ENCODE measurements at regions not wholly inside any gene's neighbourhood (a gene's known extent, or its start where the extent isn't known, plus 50 kb on each side); places are given as distances from the start of the nearest gene placed in this dataset.

- Histone ChIP-seq H3K4me1 (no peaks in the 10 kb centered on the region), H3K27me3 (no peaks in the 10 kb centered on the region), H3K27ac (no peak overlapping the region), H3K9me3 (no peaks in the 10 kb centered on the region), H3K36me3 (no peaks in the 10 kb centered on the region), H3K4me3 (no peak overlapping the region)
- TF ChIP-seq POLR2AphosphoS5 (IDR thresholded peaks at IDR 0.05) (no peak), POLR2A (IDR thresholded peaks at IDR 0.05) (no peak), CTCF (IDR thresholded peaks at IDR 0.05) (no peak)
- DNase-seq (ENCODE audit: low spot score in 2 of 2): no peak
- intact Hi-C loops (cut with DNase I; ENCODE audit: low total_unique reads): loop anchor here (10.0 kb wide), 1 partner anchor 209 kb away; no protein-coding TSS in a partner anchor
These were observed 54.4 kb upstream of the GRIP1 start for GRCh38 chr12:66733321-66733720.

- no peak for DNase-seq (ENCODE audit: low spot score in 2 of 2)
- no peaks in the 10 kb centered on the region for H3K27me3 ChIP-seq
- no peak overlapping the region for H3K27ac ChIP-seq
- TF ChIP-seq POLR2AphosphoS5 (IDR thresholded peaks at IDR 0.05) (no peak), CTCF (IDR thresholded peaks at IDR 0.05) (no peak), POLR2A (IDR thresholded peaks at IDR 0.05) (no peak)
- no peak overlapping the region for H3K4me3 ChIP-seq
- H3K4me1 ChIP-seq: no peaks in the 10 kb centered on the region
- no peaks in the 10 kb centered on the region for H3K36me3 ChIP-seq
- intact Hi-C loops (cut with DNase I; ENCODE audit: low total_unique reads): loop anchor here (10.0 kb wide), 1 partner anchor 209 kb away; no protein-coding TSS in a partner anchor
- H3K9me3 ChIP-seq: no peaks in the 10 kb centered on the region
These were observed 55.0 kb upstream of the GRIP1 start for GRCh38 chr12:66733839-66734238.

- intact Hi-C loops (cut with DNase I; ENCODE audit: low total_unique reads): loop anchor here (10.0 kb wide), 1 partner anchor 210 kb away; no protein-coding TSS in a partner anchor
- H3K36me3 ChIP-seq: no peaks in the 10 kb centered on the region
- no peak for TF ChIP-seq CTCF (IDR thresholded peaks at IDR 0.05)
- no peak for TF ChIP-seq POLR2A (IDR thresholded peaks at IDR 0.05)
- TF ChIP-seq POLR2AphosphoS5 (IDR thresholded peaks at IDR 0.05): no peak
- no peak overlapping the region for H3K4me3 ChIP-seq
- no peak overlapping the region for H3K27ac ChIP-seq
- no peaks in the 10 kb centered on the region for H3K27me3 ChIP-seq
- no peaks in the 10 kb centered on the region for H3K9me3 ChIP-seq
- DNase-seq (ENCODE audit: low spot score in 2 of 2): no peak
- H3K4me1 ChIP-seq: no peaks in the 10 kb centered on the region
These were observed 56.4 kb upstream of the GRIP1 start for GRCh38 chr12:66735275-66735674.

GRCh38 chr12:66736931-66737330 lies 58.1 kb upstream of the GRIP1 start:
- DNase-seq (ENCODE audit: low spot score in 2 of 2): no peak
- Histone ChIP-seq H3K4me3 (no peak overlapping the region), H3K27me3 (no peaks in the 10 kb centered on the region), H3K9me3 (no peaks in the 10 kb centered on the region), H3K4me1 (no peaks in the 10 kb centered on the region), H3K27ac (no peak overlapping the region), H3K36me3 (no peaks in the 10 kb centered on the region)
- TF ChIP-seq POLR2A (IDR thresholded peaks at IDR 0.05) (no peak), POLR2AphosphoS5 (IDR thresholded peaks at IDR 0.05) (no peak), CTCF (IDR thresholded peaks at IDR 0.05) (no peak)
- intact Hi-C loops (cut with DNase I; ENCODE audit: low total_unique reads): loop anchor here (10.0 kb wide), 1 partner anchor 212 kb away; no protein-coding TSS in a partner anchor

- intact Hi-C loops (cut with DNase I; ENCODE audit: low total_unique reads): loop anchor here (10.0 kb wide), 1 partner anchor 214 kb away; no protein-coding TSS in a partner anchor
- Histone ChIP-seq H3K27me3 (no peaks in the 10 kb centered on the region), H3K4me3 (no peak overlapping the region), H3K4me1 (no peaks in the 10 kb centered on the region), H3K36me3 (no peaks in the 10 kb centered on the region), H3K27ac (no peak overlapping the region), H3K9me3 (no peaks in the 10 kb centered on the region)
- TF ChIP-seq POLR2A (IDR thresholded peaks at IDR 0.05): no peak
- TF ChIP-seq CTCF (IDR thresholded peaks at IDR 0.05): no peak
- TF ChIP-seq POLR2AphosphoS5 (IDR thresholded peaks at IDR 0.05): no peak
- DNase-seq (ENCODE audit: low spot score in 2 of 2): no peak
These were observed 60.4 kb upstream of the GRIP1 start for GRCh38 chr12:66739266-66739665.

Data from breast epithelium (tissue), 4 donors.